GM23338 (cell line): ENCODE measurements at regions not wholly inside any gene's neighbourhood (a gene's known extent, or its start where the extent isn't known, plus 50 kb on each side); places are given as distances from the start of the nearest gene placed in this dataset.

Experiments
- ATAC-seq: fragments of 200-7000 bp; cut with Tn5 transposase; 3 replicates; pipeline ENCODE4 v1.9.1; 2020
- DNase-seq: peaks from one replicate; pipeline ENCODE4 v3.0.0-alpha.2; 2015; ENCODE audit warnings: low spot score
- H2AFZ ChIP-seq: fragments of 200-600 bp; sonication (generic); 2 replicates; pipeline ENCODE4 v1.8.0; 2016; ENCODE audit warnings: antibody characterized with exemption, mild to moderate bottlenecking, moderate library complexity
- H3F3A ChIP-seq: fragments of 200-600 bp; sonication (generic); replicated peaks from 2 replicates; pipeline ENCODE4 v1.8.0; 2017; ENCODE audit warnings: antibody characterized with exemption, mixed run types, low read depth
- H3K27ac ChIP-seq: fragments of 200-600 bp; sonication (generic); 2 replicates; pipeline ENCODE4 v1.6.1; 2016; ENCODE audit warnings: low read depth
- H3K27me3 ChIP-seq: fragments of 200-600 bp; sonication (generic); 2 replicates; pipeline ENCODE4 v1.8.0; 2016; ENCODE audit warnings: mild to moderate bottlenecking, mixed run types, moderate library complexity; ENCODE audit not compliant: insufficient read depth
- H3K36me3 ChIP-seq: fragments of 200-600 bp; sonication (generic); 2 replicates; pipeline ENCODE4 v1.8.0; 2016; ENCODE audit warnings: mild to moderate bottlenecking; ENCODE audit not compliant: insufficient read depth
- H3K4me1 ChIP-seq: fragments of 200-600 bp; sonication (generic); 2 replicates; pipeline ENCODE4 v1.8.0; 2016; ENCODE audit warnings: mild to moderate bottlenecking, moderate library complexity; ENCODE audit not compliant: insufficient read depth
- H3K4me2 ChIP-seq: fragments of 200-600 bp; sonication (generic); 2 replicates; pipeline ENCODE4 v1.7.1; 2017; ENCODE audit warnings: mixed run types
- H3K4me3 ChIP-seq: fragments of 200-600 bp; sonication (generic); 2 replicates; pipeline ENCODE4 v1.6.1; 2016; ENCODE audit warnings: mixed run types
- H3K79me2 ChIP-seq: fragments of 200-600 bp; sonication (generic); replicated peaks from 2 replicates; pipeline ENCODE4 v1.8.0; 2017; ENCODE audit warnings: mild to moderate bottlenecking; ENCODE audit not compliant: insufficient read depth
- H3K9me2 ChIP-seq: fragments of 200-600 bp; sonication (generic); 2 replicates; pipeline ENCODE4 v1.8.0; 2017; ENCODE audit not compliant: insufficient read depth
- H4K20me1 ChIP-seq: fragments of 200-600 bp; sonication (generic); replicated peaks from 2 replicates; pipeline ENCODE4 v1.8.0; 2017; ENCODE audit warnings: mild to moderate bottlenecking; ENCODE audit not compliant: insufficient read depth
- H3K27ac Mint-ChIP-seq: 2 replicates; pipeline ENCODE4 v1.8.0; 2020; ENCODE audit warnings: inconsistent platforms, mild to moderate bottlenecking, moderate library complexity, mixed read lengths
- H3K27me3 Mint-ChIP-seq: 3 replicates; pipeline ENCODE4 v1.8.0; 2022; ENCODE audit warnings: low read depth, mild to moderate bottlenecking, moderate library complexity, mixed read lengths, inconsistent platforms; ENCODE audit not compliant: insufficient read depth, poor library complexity
- H3K36me3 Mint-ChIP-seq: 3 replicates; pipeline ENCODE4 v1.8.0; 2021; ENCODE audit warnings: low read depth, mild to moderate bottlenecking, inconsistent platforms, moderate library complexity, mixed read lengths
- H3K4me1 Mint-ChIP-seq: 3 replicates; pipeline ENCODE4 v1.8.0; 2020; ENCODE audit warnings: mild to moderate bottlenecking, inconsistent platforms, mixed read lengths
- H3K4me3 Mint-ChIP-seq: 3 replicates; pipeline ENCODE4 v1.8.0; 2021; ENCODE audit warnings: moderate library complexity, mild to moderate bottlenecking, inconsistent platforms, mixed read lengths
- H3K9me3 Mint-ChIP-seq: 3 replicates; pipeline ENCODE4 v1.8.0; 2020; ENCODE audit warnings: moderate library complexity, mild to moderate bottlenecking, inconsistent platforms, mixed read lengths
- CREB1 ChIP-seq: fragments of 250-450 bp; sonication (Bioruptor Pico); IDR thresholded peaks from 2 replicates; pipeline ENCODE4 v1.5.0; 2020; ENCODE audit warnings: low read depth, mild to moderate bottlenecking, moderate library complexity
- ETS1 ChIP-seq: IDR thresholded peaks from 2 replicates; pipeline ENCODE4 v1.6.1; 2016; ENCODE audit warnings: antibody characterized with exemption
- EZH2 ChIP-seq: fragments of 200-600 bp; sonication (generic); IDR thresholded peaks from one replicate; pipeline ENCODE4 v1.8.0; 2017; ENCODE audit warnings: antibody characterized with exemption, mild to moderate bottlenecking, low read depth; ENCODE audit not compliant: unreplicated experiment
- EZH2phosphoT487 ChIP-seq: fragments of 200-600 bp; sonication (generic); IDR thresholded peaks from one replicate; pipeline ENCODE4 v1.8.1; 2018; ENCODE audit warnings: antibody characterized with exemption; ENCODE audit not compliant: unreplicated experiment
- JUNB ChIP-seq: IDR thresholded peaks from one replicate; pipeline ENCODE4 v1.6.1; 2016; ENCODE audit warnings: antibody characterized with exemption; ENCODE audit not compliant: unreplicated experiment
- POLR2AphosphoS5 ChIP-seq: IDR thresholded peaks from 2 replicates; pipeline ENCODE4 v1.6.1; 2016; ENCODE audit warnings: antibody characterized with exemption, low read depth
- REST ChIP-seq: IDR thresholded peaks from one replicate; pipeline ENCODE4 v1.6.1; 2018; ENCODE audit warnings: antibody characterized with exemption; ENCODE audit not compliant: unreplicated experiment
- STAT1 ChIP-seq: IDR thresholded peaks from one replicate; pipeline ENCODE4 v1.6.1; 2016; ENCODE audit warnings: antibody characterized with exemption; ENCODE audit not compliant: unreplicated experiment
- ZNF114 ChIP-seq: fragments of 250-450 bp; sonication (Bioruptor Pico); IDR thresholded peaks from 2 replicates; pipeline ENCODE4 v1.5.0; 2020; ENCODE audit warnings: mild to moderate bottlenecking, moderate library complexity
- ZNF331 ChIP-seq: fragments of 250-450 bp; sonication (Bioruptor Pico); IDR thresholded peaks from 2 replicates; pipeline ENCODE4 v1.5.0; 2020; ENCODE audit warnings: low read depth, mild to moderate bottlenecking, moderate library complexity
- ZNF462 ChIP-seq: fragments of 250-450 bp; sonication (Bioruptor Pico); IDR thresholded peaks from 2 replicates; pipeline ENCODE4 v1.5.0; 2020; ENCODE audit warnings: mild to moderate bottlenecking, moderate library complexity

GRCh38 chr10:131683941-131684340 lies 216.9 kb upstream of the PPP2R2D start:
- H3K79me2 ChIP-seq, result no peaks in the 10 kb centered on the region
- Mint-ChIP-seq H3K9me3 (no peaks in the 10 kb centered on the region; the same call in 2 of the 3 replicates), H3K4me1 (peaks cover 9% of the 10 kb centered on the region; the same call in 2 of the 3 replicates), H3K36me3 (no peaks in the 10 kb centered on the region; the same call in 2 of the 3 replicates), H3K27ac (no peak overlapping the region), H3K4me3 (no peak overlapping the region), H3K27me3 (peaks cover 16% of the 10 kb centered on the region)
- TF ChIP-seq ZNF331 (no peak), EZH2phosphoT487 (no peak), CREB1 (CRISPR knock-in tag) (no peak), ZNF114 (CRISPR knock-in tag) (no peak), POLR2AphosphoS5 (no peak), ETS1 (no peak)
- no peaks in the 10 kb centered on the region for H3K9me2 ChIP-seq
- no peaks in the 10 kb centered on the region for H3K27me3 ChIP-seq
- no peak overlapping the region for H3K4me3 ChIP-seq
- H3F3A ChIP-seq, result 0 out of 2 replicates have a peak, but pooled peaks cover 4% of the 10 kb centered on the region
- no peak overlapping the region for H3K27ac ChIP-seq
- H3K4me1 ChIP-seq, result no peaks in the 10 kb centered on the region
- H3K36me3 ChIP-seq, result no peaks in the 10 kb centered on the region
- ATAC-seq, result no peak
- no peak for DNase-seq
- H2AFZ ChIP-seq, result no peak overlapping the region
- H4K20me1 ChIP-seq, result no peaks in the 10 kb centered on the region
- H3K4me2 ChIP-seq, result no peak overlapping the region

- Histone ChIP-seq H3K4me1 (no peaks in the 10 kb centered on the region), H3K36me3 (no peaks in the 10 kb centered on the region), H3F3A (0 out of 2 replicates have a peak, but pooled peaks cover 4% of the 10 kb centered on the region), H3K4me2 (no peak overlapping the region), H3K27ac (no peak overlapping the region), H3K4me3 (no peak overlapping the region), H2AFZ (no peak overlapping the region), H4K20me1 (no peaks in the 10 kb centered on the region), H3K27me3 (no peaks in the 10 kb centered on the region), H3K79me2 (no peaks in the 10 kb centered on the region), H3K9me2 (no peaks in the 10 kb centered on the region)
- peaks cover 9% of the 10 kb centered on the region; the same call in 2 of the 3 replicates for H3K4me1 Mint-ChIP-seq
- H3K4me3 Mint-ChIP-seq, result no peak overlapping the region
- H3K36me3 Mint-ChIP-seq, result no peaks in the 10 kb centered on the region; the same call in 2 of the 3 replicates
- no peak for DNase-seq
- peaks cover 16% of the 10 kb centered on the region for H3K27me3 Mint-ChIP-seq
- ATAC-seq, result no peak
- no peaks in the 10 kb centered on the region; the same call in 2 of the 3 replicates for H3K9me3 Mint-ChIP-seq
- H3K27ac Mint-ChIP-seq, result no peak overlapping the region
- TF ChIP-seq POLR2AphosphoS5 (no peak), ZNF462 (no peak), JUNB (no peak), STAT1 (no peak), REST (no peak), CREB1 (CRISPR knock-in tag) (no peak), EZH2 (no peak), ZNF331 (no peak), EZH2phosphoT487 (no peak)
Measured at GRCh38 chr10:131685007-131685406, 215.8 kb upstream of the PPP2R2D start.
